ENCODE measurements at regions not wholly inside any gene's neighbourhood (a gene's known extent, or its start where the extent isn't known, plus 50 kb on each side); places are given as distances from the start of the nearest gene placed in this dataset.

DNA sequence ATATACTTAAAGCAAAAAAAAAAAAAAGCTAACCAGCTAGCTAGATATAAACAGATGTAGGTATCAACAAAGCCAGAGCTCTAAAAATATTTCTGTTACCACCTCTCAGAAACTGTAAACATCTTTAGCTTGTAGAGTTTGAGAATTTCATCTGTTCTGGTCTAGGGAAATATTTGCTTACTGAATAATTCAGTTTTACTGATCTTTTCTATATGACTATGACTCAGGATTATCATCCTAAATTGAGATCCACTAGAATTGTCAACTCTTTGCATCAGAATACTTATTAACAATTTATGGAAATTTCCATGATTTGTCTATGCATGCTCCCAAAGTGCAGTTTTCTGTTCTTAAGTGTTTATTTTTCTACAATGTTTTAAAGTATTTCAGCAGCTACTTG, 517.3 kb downstream of the DIPK2A start:
- H2AFZ ChIP-seq, result no peak overlapping the region
- H3K9me2 ChIP-seq (ENCODE audit: insufficient read depth), result no peaks in the 10 kb centered on the region
- Mint-ChIP-seq H3K9me3 (no peaks in the 10 kb centered on the region), H3K4me3 (no peak overlapping the region), H3K27me3 (ENCODE audit: insufficient read depth, low read depth, poor library complexity) (no peaks in the 10 kb centered on the region), H3K36me3 (ENCODE audit: low read depth) (no peaks in the 10 kb centered on the region), H3K27ac (peak overlapping the region; percentile 83; the same call in 1 of the 2 replicates), H3K4me1 (peaks cover 15% of the 10 kb centered on the region)
- H3F3A ChIP-seq (replicated peaks; ENCODE audit: low read depth), result no peaks in the 10 kb centered on the region
- H3K4me2 ChIP-seq, result no peak overlapping the region
- no peak overlapping the region for H3K27ac ChIP-seq (ENCODE audit: low read depth)
- no peaks in the 10 kb centered on the region for H4K20me1 ChIP-seq (replicated peaks; ENCODE audit: insufficient read depth)
- TF ChIP-seq, protein P1, sequence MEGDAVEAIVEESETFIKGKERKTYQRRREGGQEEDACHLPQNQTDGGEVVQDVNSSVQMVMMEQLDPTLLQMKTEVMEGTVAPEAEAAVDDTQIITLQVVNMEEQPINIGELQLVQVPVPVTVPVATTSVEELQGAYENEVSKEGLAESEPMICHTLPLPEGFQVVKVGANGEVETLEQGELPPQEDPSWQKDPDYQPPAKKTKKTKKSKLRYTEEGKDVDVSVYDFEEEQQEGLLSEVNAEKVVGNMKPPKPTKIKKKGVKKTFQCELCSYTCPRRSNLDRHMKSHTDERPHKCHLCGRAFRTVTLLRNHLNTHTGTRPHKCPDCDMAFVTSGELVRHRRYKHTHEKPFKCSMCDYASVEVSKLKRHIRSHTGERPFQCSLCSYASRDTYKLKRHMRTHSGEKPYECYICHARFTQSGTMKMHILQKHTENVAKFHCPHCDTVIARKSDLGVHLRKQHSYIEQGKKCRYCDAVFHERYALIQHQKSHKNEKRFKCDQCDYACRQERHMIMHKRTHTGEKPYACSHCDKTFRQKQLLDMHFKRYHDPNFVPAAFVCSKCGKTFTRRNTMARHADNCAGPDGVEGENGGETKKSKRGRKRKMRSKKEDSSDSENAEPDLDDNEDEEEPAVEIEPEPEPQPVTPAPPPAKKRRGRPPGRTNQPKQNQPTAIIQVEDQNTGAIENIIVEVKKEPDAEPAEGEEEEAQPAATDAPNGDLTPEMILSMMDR (conservative IDR thresholded peaks at IDR 0.05; ENCODE audit: low read depth in 2 of 2), result no peak
- TF ChIP-seq, protein P2, sequence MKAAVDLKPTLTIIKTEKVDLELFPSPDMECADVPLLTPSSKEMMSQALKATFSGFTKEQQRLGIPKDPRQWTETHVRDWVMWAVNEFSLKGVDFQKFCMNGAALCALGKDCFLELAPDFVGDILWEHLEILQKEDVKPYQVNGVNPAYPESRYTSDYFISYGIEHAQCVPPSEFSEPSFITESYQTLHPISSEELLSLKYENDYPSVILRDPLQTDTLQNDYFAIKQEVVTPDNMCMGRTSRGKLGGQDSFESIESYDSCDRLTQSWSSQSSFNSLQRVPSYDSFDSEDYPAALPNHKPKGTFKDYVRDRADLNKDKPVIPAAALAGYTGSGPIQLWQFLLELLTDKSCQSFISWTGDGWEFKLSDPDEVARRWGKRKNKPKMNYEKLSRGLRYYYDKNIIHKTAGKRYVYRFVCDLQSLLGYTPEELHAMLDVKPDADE (IDR thresholded peaks at IDR 0.05), result no peak
- no peak for TF ChIP-seq EZH2 (IDR thresholded peaks at IDR 0.05; ENCODE audit: low read depth, unreplicated experiment)
- no peak for TF ChIP-seq JUNB (IDR thresholded peaks at IDR 0.05; ENCODE audit: unreplicated experiment)
- TF ChIP-seq STAT1 (IDR thresholded peaks at IDR 0.05; ENCODE audit: unreplicated experiment), result no peak
- no peak for TF ChIP-seq CREB1 (CRISPR knock-in tag; IDR thresholded peaks at IDR 0.05; ENCODE audit: low read depth)
- no peak for TF ChIP-seq NANOG (IDR thresholded peaks at IDR 0.05; ENCODE audit: borderline replicate concordance)
- TF ChIP-seq REST (IDR thresholded peaks at IDR 0.05; ENCODE audit: unreplicated experiment), result no peak
- TF ChIP-seq ZNF114 (CRISPR knock-in tag; IDR thresholded peaks at IDR 0.05), result no peak
- no peak for TF ChIP-seq EZH2phosphoT487 (IDR thresholded peaks at IDR 0.05; ENCODE audit: unreplicated experiment)
- TF ChIP-seq ZNF462 (CRISPR knock-in tag; IDR thresholded peaks at IDR 0.05), result no peak
- no peak for TF ChIP-seq ZNF331 (CRISPR knock-in tag; IDR thresholded peaks at IDR 0.05; ENCODE audit: low read depth)
- TF ChIP-seq POLR2AphosphoS5 (IDR thresholded peaks at IDR 0.05; ENCODE audit: low read depth), result no peak
- no peaks in the 10 kb centered on the region for H3K79me2 ChIP-seq (replicated peaks; ENCODE audit: insufficient read depth)
- peaks cover 7% of the 10 kb centered on the region; the same call in 1 of the 2 replicates for H3K4me1 ChIP-seq (ENCODE audit: insufficient read depth)
- H3K27me3 ChIP-seq (ENCODE audit: insufficient read depth), result no peaks in the 10 kb centered on the region
- no peak for DNase-seq (ENCODE audit: low spot score)
- no peak overlapping the region for H3K4me3 ChIP-seq
- H3K36me3 ChIP-seq (ENCODE audit: insufficient read depth), result no peaks in the 10 kb centered on the region
- no peak for ATAC-seq
